T1000 (cell line): ENCODE measurements at regions not wholly inside any gene's neighbourhood (a gene's known extent, or its start where the extent isn't known, plus 50 kb on each side); places are given as distances from the start of the nearest gene placed in this dataset.
A peak's percentile ranks its signal among the peaks of the same experiment; 100 is the strongest.

Source experiments
- DNase-seq: peaks from one replicate; lab custom pipeline; 2025; ENCODE audit warnings: mixed read lengths; lab: John Stamatoyannopoulos, UW

- DNase-seq, result no peak
These were observed 66.6 kb upstream of the CCN6 start for GRCh38 chr6:111987295-111987694.

GRCh38 chr6:111988926-111989325, 65.0 kb upstream of the CCN6 start:
- no peak for DNase-seq

DNA sequence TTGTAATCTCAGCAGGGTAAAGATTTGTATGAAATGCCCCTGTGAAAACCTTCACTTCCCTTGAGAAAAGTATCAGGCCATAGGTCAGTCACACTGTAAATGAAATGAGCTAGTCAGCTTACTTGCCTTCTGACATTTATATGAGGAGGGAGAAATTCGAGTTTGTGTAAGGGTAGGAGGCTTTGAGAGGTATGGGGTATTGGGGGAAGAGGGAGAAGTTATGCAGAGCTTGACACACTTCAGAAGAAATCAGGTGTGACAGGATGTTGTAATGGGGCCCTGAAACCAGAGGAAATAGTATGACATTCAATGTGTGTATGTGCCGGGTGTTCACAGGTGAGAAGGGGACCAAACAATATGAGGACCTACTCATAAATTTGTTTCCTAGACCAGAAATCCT, 64.2 kb upstream of the CCN6 start:
- DNase-seq, result no peak

DNA sequence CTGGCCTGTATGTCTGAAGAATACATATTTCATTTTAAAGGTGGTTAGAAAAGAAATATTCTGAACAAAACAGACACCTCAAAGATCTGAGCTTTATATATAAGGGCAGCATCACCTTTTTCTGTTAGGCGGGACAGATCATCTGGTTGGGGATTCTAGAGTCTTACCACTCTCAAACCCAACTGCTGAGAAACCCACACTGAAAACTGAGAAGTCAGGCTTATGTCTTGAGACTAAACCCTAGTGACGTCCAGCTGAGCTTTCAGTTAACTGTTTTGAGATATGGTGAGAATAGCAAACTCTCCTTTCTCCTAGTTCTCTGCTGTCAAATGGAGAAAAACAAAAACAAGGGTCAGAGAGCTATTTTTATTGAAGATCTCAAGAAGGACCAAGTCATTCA, 63.7 kb upstream of the CCN6 start:
- no peak for DNase-seq

DNA sequence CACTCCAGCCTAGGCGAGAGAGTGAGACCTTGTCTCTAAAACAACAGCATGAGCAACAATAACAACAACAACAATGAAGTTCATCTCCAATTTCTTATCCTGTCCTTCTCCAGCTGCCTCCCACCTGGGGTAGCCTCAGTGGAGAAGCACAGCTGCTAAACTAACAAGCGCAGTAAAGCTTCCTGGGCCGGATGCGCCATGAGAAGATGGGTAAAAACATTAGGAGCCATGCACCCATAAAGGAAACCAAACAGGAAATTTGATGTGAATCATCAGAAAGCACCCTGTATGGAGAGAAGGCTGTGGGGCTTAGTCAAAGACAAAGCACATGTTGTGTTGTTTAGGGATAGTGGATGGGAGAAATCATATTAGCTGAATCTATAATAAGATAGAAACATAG, 61.1 kb upstream of the CCN6 start:
- no peak for DNase-seq

- no peak for DNase-seq
These were observed 60.6 kb upstream of the CCN6 start for GRCh38 chr6:111993342-111993741.

- no peak for DNase-seq
These were observed 59.1 kb upstream of the CCN6 start for GRCh38 chr6:111994791-111995190.

DNA sequence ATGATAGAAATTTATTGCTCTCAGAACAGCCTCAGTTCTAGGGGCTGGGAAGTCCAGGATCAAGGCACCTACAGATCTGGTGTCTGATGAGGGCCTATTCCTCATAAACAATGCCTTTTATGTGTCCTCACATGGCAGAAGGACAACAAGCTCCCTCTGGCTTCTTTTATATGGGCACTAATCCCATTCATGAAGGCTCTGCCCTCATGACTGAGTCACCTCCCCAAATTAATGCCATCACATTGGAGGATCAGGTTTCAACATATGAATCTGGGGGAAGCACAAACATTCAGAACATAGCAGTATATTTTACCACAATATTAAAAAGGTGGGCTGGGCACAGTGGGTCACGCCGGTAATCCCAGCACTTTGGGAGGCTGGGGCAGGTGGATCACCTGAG, 58.5 kb upstream of the CCN6 start:
- no peak for DNase-seq

DNA sequence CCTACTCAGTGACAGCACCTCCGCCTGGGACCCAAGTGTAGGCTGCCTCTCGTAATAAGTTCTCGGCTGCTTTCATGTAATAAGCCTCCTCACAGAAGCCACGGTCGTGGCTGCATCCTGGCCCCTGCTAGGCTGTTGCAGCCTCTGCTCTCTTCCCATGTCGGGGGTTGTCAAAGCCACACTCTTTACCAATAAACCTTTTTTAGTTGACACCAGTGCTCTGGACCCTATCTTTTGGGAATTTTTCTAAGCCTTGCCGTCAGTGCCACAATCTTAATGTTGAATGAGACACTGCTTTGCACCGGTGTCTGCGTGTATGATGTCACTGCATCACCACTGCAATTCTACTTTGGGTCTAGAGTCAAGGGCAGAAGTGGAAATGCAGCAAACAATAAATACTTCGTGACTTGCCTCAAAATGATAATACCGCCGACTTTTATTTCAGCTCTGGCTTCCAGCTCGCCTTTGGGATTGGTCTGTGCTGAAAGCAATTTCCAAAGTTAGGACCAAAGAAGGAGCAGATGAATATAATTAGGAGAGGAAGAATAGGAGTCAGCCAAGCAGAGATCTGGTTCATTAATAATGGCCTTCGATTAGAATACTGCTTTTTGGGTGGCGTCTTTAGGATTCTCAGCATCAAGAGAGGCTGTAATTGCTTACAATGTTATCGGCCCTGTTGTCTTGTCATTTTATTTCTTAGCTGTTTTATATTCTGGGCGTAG, 57.6 kb upstream of the CCN6 start:
- no peak for DNase-seq

- peak; percentile 36 for DNase-seq
These were observed 56.6 kb upstream of the CCN6 start for GRCh38 chr6:111997078-111997852.

DNA sequence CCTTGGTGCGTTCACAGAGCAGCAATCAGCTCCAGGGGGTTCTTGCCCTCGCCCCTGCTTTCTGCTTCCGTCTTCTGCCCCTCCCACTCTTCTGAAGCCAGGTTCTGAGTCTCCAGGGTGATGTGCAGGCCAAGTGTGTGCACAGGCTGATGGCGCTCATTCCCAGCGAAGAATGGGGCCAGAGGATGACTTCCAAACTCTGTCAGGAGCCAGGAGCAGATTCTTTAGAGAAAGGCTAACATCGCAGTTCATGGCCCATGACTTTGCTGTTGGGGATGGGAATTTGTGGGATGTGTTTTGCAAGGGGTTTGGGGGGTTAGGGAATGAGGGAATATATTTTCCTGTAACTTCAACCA, 56.1 kb upstream of the CCN6 start:
- no peak for DNase-seq

DNA sequence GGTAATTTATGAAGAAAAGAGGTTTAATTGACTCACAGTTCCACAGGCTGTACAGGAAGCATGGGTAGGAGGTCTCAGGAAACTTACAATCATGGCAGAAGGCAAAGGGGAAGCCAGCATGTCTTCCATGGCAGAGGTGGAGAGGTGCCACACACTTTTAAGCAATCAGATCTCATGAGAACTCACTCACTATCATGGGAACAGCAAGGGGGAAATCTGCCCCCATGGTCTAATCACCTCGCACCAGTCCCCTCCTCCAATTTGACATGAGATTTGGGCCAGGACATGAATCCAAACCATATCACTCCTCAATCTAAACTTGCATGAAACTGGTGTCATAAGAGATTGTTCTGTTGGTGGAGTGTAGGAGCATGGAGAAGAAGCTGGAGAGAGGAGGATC, 51.6 kb upstream of the CCN6 start:
- DNase-seq, result no peak
